GM20000 (cell line): ENCODE measurements at regions not wholly inside any gene's neighbourhood (a gene's known extent, or its start where the extent isn't known, plus 50 kb on each side); places are given as distances from the start of the nearest gene placed in this dataset.
"Not testable (repeated sequence)": the region's sequence is repeated elsewhere in the genome, so short reads cannot be mapped to it uniquely, and the experiment has no call there.

Source experiments
- DNase-seq: peaks from one replicate; pipeline ENCODE4 v3.0.0; 2012; ENCODE audit warnings: low spot score
- TF ChIP-seq, protein P1 (sequence below): IDR thresholded peaks from 2 replicates; pipeline ENCODE4 v1.5.1; 2012; ENCODE audit warnings: mild to moderate bottlenecking, control low read depth; ENCODE audit errors: extremely low read depth, missing control alignments

DNA sequence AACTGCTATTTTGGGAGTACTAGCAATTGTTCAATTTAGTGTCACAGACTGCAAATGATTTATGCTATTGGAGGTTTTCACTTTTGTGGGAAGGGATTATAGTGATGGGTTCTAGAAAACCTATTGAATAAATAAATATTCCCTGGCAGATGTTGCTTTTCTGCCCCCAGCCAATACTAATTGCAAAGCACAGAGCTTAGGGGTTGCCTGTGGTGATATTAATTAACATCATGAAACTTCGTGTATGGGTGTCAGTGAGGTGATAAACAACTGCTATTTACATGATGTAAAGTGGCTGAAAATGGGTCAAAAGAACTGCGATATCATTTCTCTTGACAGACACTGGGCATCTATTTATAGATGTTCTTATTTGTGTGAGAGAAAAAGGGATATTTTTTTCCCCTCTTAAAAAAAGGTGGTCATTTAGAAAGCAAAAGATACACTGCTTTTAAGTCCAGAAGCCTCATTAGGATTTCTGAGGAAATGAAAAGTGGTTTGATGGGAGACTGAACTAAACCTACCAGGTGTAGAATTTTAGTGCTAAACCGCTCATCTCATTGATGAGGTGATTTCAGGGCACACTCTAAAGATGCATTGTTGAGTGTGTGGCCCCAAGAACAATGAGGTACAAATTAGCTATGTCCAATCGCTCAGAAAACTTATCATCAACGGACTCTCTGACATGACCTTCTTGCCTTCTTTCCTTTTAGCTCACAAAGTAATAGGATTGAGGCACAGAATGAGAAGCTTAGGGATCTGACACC is 116.7 kb upstream of the CHST9 start:
- TF ChIP-seq, protein P1, sequence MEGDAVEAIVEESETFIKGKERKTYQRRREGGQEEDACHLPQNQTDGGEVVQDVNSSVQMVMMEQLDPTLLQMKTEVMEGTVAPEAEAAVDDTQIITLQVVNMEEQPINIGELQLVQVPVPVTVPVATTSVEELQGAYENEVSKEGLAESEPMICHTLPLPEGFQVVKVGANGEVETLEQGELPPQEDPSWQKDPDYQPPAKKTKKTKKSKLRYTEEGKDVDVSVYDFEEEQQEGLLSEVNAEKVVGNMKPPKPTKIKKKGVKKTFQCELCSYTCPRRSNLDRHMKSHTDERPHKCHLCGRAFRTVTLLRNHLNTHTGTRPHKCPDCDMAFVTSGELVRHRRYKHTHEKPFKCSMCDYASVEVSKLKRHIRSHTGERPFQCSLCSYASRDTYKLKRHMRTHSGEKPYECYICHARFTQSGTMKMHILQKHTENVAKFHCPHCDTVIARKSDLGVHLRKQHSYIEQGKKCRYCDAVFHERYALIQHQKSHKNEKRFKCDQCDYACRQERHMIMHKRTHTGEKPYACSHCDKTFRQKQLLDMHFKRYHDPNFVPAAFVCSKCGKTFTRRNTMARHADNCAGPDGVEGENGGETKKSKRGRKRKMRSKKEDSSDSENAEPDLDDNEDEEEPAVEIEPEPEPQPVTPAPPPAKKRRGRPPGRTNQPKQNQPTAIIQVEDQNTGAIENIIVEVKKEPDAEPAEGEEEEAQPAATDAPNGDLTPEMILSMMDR = no peak

DNA sequence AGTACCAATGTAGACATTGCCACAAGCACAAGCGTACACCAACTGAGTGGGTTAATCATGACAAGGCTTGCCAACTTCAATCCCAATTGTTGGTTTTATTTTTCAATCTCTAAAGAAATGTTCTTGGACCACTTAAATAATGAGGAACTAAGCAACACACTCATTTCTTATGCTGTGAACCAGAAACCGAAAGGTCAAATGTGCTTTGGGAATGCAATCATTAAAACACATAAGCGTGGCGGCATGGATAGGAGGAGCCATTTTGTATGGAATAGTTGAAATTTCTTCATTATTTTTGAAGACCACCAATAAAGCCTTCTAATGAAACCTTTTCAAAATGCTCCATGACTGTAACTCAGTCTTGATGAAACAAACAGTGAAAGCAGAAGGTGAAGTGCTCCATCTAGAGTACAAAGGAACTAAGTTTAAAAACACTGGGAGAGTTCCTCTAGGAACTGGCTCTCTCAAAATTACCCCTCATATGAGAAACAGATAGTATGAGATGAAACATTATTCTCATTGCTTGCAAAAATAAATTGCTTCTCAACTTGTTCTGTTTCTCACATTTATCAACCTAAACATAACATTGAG is 113.2 kb upstream of the CHST9 start:
- no peak for DNase-seq

More for the DNA sequence above, 116.7 kb upstream of the CHST9 start:
- DNase-seq = no peak

DNA sequence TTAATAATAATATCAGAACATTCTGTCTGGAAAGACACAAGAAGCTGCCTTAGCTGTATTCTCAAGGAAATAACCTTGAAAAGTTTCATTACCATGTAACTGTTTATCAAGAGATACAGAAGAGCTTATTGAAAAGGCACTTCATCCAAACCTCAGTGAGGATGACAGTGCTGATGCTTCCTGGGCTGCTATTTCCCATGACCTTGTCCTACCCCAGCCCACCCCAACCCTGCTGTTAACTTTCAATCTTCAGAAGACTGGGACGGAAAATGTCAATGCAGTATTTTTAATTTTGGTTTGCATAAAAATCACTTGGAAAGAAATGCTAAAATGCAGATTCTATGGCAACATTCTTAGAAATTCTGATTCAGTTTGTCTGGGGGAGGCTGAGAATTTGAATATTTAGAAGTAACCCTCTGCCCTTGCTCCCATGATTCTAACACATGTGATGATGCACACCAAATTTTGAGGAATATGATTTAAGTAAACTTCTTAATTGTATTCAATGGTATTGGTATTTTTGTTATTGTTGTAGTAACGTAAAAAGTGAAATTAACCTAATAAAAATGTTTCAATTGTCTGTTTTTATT is 101.0 kb upstream of the CHST9 start:
- not testable (repeated sequence) for DNase-seq

More for the DNA sequence above, 113.2 kb upstream of the CHST9 start:
- TF ChIP-seq, protein P1 = no peak

DNA sequence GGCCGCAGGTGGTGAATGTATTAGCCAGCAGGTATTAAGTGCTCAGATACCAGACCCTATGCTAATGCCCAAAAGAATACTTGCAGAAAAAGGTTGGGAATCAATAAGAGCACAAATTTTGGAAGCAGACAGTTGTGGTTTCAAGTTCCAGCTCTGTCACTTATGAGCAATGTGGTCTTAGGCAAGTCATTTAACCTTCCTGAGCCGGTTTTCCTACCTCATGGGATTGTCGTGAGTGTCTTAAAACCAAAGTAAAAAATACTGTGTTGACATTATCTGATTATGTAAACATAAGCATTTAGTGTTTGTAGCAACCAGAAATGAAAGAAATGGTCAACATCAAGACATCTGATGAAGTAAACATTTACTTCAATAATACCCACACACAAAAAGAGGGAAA is 93.0 kb upstream of the CHST9 start:
- no peak for DNase-seq
- TF ChIP-seq, protein P1 = no peak

DNA sequence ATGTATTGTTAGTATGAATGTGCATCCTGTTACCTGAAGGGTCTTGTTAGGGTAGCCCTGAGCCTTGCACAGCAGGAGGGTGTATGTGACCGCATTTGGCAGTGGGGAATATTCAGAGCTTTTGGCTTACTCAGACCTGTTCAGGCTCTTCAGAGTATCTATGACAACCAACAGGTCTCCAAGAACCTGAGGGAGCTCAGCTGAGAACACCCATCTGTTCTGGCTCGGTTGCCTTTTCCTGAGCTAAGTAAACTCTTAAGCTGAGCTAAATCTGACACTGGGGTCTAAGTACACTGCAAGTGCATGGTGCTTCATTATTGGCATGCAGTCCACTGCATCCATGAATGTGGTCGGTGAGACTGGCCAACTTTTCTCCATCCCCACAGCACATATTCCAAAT is 92.4 kb upstream of the CHST9 start:
- no peak for DNase-seq
- TF ChIP-seq, protein P1 = no peak

DNA sequence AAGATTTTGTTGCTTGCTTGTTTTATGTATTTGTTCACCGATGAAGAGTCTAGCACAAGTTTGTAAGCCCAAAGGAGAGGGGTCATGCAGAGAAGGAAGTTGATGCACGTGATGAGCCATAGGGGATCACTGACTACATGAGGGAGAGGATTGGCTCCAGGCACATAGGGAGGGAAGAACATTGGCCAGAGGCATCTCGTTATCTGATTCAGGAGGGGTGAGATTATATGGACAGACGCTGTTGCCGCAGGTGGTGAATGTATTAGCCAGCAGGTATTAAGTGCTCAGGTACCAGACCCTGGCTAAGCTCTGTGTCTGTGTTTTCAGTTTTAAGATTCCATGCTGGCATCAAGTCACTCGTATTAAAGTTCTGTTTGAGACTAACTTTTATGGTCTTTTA is 91.8 kb upstream of the CHST9 start:
- TF ChIP-seq, protein P1 = no peak
- no peak for DNase-seq

DNA sequence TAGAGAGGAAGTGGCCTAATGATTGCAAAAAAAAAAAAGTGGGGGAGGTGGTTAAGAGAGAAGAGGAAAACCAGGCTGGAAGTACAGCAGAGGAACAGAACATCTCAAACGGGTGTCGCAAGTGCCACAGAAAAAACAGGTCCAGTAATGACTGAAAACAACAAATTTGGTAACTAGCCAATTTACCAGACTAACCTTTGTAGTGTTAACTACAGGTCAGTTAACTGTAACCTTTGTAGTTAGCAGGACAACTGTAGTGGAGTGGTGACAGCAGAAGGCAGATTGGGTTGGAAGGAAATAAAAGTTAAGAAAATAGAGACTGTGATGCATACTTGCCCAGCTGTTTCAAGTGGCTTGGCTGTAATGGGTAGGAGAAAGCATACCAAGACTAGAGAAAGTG is 91.4 kb upstream of the CHST9 start:
- TF ChIP-seq, protein P1 = no peak
- no peak for DNase-seq
